ENCODE measurements at regions not wholly inside any gene's neighbourhood (a gene's known extent, or its start where the extent isn't known, plus 50 kb on each side); places are given as distances from the start of the nearest gene placed in this dataset.

DNA sequence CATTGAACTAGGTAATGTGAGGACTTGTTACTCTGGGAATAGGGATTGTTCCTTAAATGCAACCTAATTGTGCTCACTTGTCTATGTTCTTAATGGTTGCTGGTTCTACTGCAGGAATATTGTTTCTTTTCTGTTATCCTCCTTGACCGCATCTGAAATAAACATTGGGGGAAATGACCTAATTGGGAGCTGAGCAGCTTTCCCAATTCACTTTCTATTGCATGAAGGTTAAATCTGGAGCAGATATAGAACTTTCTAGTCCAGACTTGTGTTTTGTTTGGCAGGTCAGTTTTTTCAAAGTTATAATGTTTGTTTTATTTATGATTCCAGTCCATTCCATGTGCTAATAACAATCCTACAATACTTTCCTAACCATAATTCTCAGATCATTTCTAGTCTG lies 981.0 kb upstream of the CITED2 start:
- intact Hi-C loops (cut with DNase I) = no loop called here
- no peaks in the 10 kb centered on the region for H3K36me3 ChIP-seq
- no peak for ATAC-seq

DNA sequence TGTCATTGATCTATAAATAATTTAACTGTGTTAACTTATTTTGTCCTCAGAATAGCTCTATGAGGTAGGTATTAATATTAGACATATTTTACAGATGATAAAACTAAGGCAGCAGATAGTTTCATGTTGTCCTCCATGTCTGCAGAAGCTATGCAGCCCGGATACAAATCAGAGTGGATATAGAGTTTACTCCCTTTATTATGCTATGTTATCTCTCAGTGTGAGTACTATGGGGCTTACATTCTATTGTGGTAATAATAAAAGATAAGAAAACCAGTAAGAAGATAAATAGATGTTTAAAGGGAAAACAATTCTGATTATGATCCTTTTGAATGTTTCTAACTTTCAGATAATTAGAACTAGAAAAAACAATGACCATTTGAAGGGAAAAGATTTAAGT lies 979.8 kb upstream of the CITED2 start:
- DNase-seq (no peak), ATAC-seq (no peak)
- H3K4me3 ChIP-seq = no peak overlapping the region
- H3K9me3 ChIP-seq = no peaks in the 10 kb centered on the region
- no peaks in the 10 kb centered on the region for H3K4me1 ChIP-seq
- H3K36me3 ChIP-seq = no peaks in the 10 kb centered on the region
- H3K27me3 ChIP-seq (ENCODE audit: low read depth) = no peaks in the 10 kb centered on the region
- no peak overlapping the region for H3K27ac ChIP-seq
- TF ChIP-seq, protein P1, sequence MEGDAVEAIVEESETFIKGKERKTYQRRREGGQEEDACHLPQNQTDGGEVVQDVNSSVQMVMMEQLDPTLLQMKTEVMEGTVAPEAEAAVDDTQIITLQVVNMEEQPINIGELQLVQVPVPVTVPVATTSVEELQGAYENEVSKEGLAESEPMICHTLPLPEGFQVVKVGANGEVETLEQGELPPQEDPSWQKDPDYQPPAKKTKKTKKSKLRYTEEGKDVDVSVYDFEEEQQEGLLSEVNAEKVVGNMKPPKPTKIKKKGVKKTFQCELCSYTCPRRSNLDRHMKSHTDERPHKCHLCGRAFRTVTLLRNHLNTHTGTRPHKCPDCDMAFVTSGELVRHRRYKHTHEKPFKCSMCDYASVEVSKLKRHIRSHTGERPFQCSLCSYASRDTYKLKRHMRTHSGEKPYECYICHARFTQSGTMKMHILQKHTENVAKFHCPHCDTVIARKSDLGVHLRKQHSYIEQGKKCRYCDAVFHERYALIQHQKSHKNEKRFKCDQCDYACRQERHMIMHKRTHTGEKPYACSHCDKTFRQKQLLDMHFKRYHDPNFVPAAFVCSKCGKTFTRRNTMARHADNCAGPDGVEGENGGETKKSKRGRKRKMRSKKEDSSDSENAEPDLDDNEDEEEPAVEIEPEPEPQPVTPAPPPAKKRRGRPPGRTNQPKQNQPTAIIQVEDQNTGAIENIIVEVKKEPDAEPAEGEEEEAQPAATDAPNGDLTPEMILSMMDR (IDR thresholded peaks at IDR 0.05) = no peak
- intact Hi-C loops (cut with DNase I) = no loop called here

More for the DNA sequence above, 981.0 kb upstream of the CITED2 start:
- no peak overlapping the region for H3K27ac ChIP-seq
- DNase-seq = no peak
- TF ChIP-seq, protein P1 (IDR thresholded peaks at IDR 0.05) = no peak
- no peak overlapping the region for H3K4me3 ChIP-seq
- H3K9me3 ChIP-seq = no peaks in the 10 kb centered on the region
- no peaks in the 10 kb centered on the region for H3K4me1 ChIP-seq
- H3K27me3 ChIP-seq (ENCODE audit: low read depth) = no peaks in the 10 kb centered on the region

DNA sequence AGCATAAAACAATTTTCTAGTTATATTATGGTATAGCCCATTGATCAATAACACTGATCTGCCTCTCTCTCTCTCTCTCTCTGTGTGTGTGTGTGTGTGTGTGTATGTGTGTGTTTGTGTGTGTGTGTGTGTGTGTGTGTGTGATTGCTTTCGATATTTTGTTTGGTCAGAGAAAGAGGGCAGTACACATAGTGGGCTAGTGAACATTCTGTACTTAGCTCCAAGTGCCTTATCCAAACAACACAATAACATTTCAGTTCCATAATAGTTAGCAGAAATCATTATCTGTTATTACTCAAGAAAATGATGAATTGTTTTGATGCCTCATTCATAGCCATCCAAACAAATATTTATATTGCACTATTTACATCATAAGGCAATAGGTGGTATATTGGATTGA lies 979.1 kb upstream of the CITED2 start:
- no peaks in the 10 kb centered on the region for H3K27me3 ChIP-seq (ENCODE audit: low read depth)
- ATAC-seq = no peak

DNA sequence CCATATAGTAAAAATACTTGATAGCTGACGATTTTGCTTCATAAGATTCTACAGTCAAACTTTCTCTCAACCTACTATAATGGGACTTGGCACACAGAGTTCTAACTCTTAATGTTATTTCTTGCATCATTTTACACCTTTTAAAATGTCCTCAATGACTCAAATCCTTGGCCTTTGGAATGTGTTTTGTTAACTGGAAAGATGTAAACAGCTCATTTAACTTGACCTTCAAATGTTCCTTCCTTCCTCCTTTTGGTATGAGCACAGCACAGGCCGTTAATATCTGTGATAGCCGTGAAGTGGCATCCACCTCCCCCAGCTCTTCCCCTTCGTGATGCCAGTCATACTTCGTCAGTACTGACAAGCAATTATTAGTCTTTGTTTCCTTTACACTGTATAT lies 972.0 kb upstream of the CITED2 start:
- ATAC-seq (peak in 1 of 2 donors; percentile 61), DNase-seq (no peak)
- Histone ChIP-seq H3K4me1 (no peaks in the 10 kb centered on the region), H3K27me3 (ENCODE audit: low read depth) (no peaks in the 10 kb centered on the region), H3K27ac (peak overlapping the region; percentile 6), H3K36me3 (no peaks in the 10 kb centered on the region), H3K4me3 (no peak overlapping the region), H3K9me3 (no peaks in the 10 kb centered on the region)
- intact Hi-C loops (cut with DNase I) = no loop called here
- TF ChIP-seq, protein P1 (IDR thresholded peaks at IDR 0.05) = no peak

More for the DNA sequence above, 979.1 kb upstream of the CITED2 start:
- TF ChIP-seq, protein P1 (IDR thresholded peaks at IDR 0.05) = no peak
- no peak for DNase-seq
- H3K4me1 ChIP-seq = no peaks in the 10 kb centered on the region
- H3K36me3 ChIP-seq = no peaks in the 10 kb centered on the region
- no peak overlapping the region for H3K27ac ChIP-seq
- H3K4me3 ChIP-seq = no peak overlapping the region
- no peaks in the 10 kb centered on the region for H3K9me3 ChIP-seq
- intact Hi-C loops (cut with DNase I) = no loop called here

DNA sequence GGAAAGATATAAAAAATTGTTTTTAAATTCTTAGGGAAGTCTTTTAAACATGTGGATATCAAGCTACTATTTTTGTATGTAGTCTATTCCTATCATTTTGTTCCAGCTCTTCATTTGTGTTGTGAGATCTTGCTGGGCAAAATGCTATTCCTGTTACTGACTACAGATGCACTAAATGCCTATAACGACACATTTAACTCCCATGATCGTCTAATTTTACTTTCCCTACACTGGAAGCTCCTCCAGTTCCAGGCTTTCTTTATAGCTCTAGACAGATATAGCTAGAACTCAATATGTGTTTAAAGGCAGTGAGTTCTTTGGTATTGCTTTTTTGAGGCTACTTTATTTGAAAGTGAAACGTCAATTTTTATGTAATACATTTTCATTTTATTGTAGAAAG lies 971.5 kb upstream of the CITED2 start:
- H3K9me3 ChIP-seq = no peaks in the 10 kb centered on the region
- TF ChIP-seq, protein P1 (IDR thresholded peaks at IDR 0.05) = no peak
- ATAC-seq = no peak
- H3K4me3 ChIP-seq = no peak overlapping the region
- DNase-seq = no peak
- no peaks in the 10 kb centered on the region for H3K4me1 ChIP-seq
- no peaks in the 10 kb centered on the region for H3K27me3 ChIP-seq (ENCODE audit: low read depth)
- no peaks in the 10 kb centered on the region for H3K36me3 ChIP-seq
- H3K27ac ChIP-seq = no peak overlapping the region
- intact Hi-C loops (cut with DNase I) = no loop called here

Data from lower lobe of right lung (tissue), 2 donors.